Testis (tissue), 2 donors: ENCODE measurements at regions not wholly inside any gene's neighbourhood (a gene's known extent, or its start where the extent isn't known, plus 50 kb on each side); places are given as distances from the start of the nearest gene placed in this dataset.

Source experiments
- DNase-seq: peaks from one replicate; pipeline ENCODE4 v3.0.0-alpha.2; 2019
- H3K27ac ChIP-seq, 2 donors: fragments of 200-600 bp; sonication (generic); one replicate each; pipeline ENCODE4 v1.5.1; 2019
- H3K27me3 ChIP-seq: fragments of 200-600 bp; sonication (generic); one replicate; pipeline ENCODE4 v1.5.1; 2019
- H3K36me3 ChIP-seq: fragments of 200-600 bp; sonication (generic); one replicate; pipeline ENCODE4 v1.5.1; 2017; ENCODE audit warnings: low read depth; ENCODE audit errors: missing control alignments
- H3K4me1 ChIP-seq: fragments of 200-600 bp; sonication (generic); one replicate; pipeline ENCODE4 v1.5.1; 2019
- H3K4me3 ChIP-seq, 2 donors: fragments of 200-600 bp; sonication (generic); one replicate each; pipeline ENCODE4 v1.5.1; 2017 to 2019
- H3K9me3 ChIP-seq: fragments of 200-600 bp; sonication (generic); one replicate; pipeline ENCODE4 v1.5.1; 2017
- CTCF ChIP-seq, 3 experiments: fragments of 450-650 bp in 2 of 3; fragments of 200-600 bp in 1 of 3; sonication (generic) in 1 of 3; IDR thresholded peaks; one replicate each; pipeline ENCODE4 v1.5.1; 2016 to 2019; ENCODE audit warnings: antibody characterized with exemption in 3 of 3, mild to moderate bottlenecking in 2 of 3, moderate library complexity in 1 of 3
- POLR2A ChIP-seq: fragments of 450-650 bp; IDR thresholded peaks from one replicate; pipeline ENCODE4 v1.6.1; 2017; ENCODE audit warnings: antibody characterized with exemption, mild to moderate bottlenecking, moderate library complexity
- WGBS, 2 donors: methylation state at CpG; one replicate each; pipeline ENCODE4 v1.1.5; 2018; 5-methylcytosine and 5-hydroxymethylcytosine counted together
- intact Hi-C: fragments of 100-400 bp; cut with DNase I; formaldehyde crosslinking; loops from one replicate; pipeline ENCODE4 v1.15.1; 2023; ENCODE audit warnings: low total_unique reads

- Histone ChIP-seq H3K4me1 (no peaks in the 10 kb centered on the region), H3K9me3 (no peaks in the 10 kb centered on the region), H3K4me3 (no peak overlapping the region), H3K36me3 (no peaks in the 10 kb centered on the region), H3K27ac (no peak overlapping the region), H3K27me3 (no peaks in the 10 kb centered on the region)
- intact Hi-C loops, result no loop called here
- no peak for DNase-seq
- WGBS, 2 donors, result 75 to 95% methylated on average over 1 of the region's 1 CpG
- TF ChIP-seq POLR2A (no peak), CTCF (IDR thresholded peaks at IDR 0.05) (no peak)
These were observed 78.1 kb upstream of the SLC25A13 start for GRCh38 chr7:96400001-96400400.

GRCh38 chr7:96397936-96398598, 76.2 kb upstream of the SLC25A13 start:
- WGBS, 2 donors, result 91 to 94% methylated on average over 7 to 8 of the region's 8 CpGs
- no peak for TF ChIP-seq CTCF (IDR thresholded peaks at IDR 0.05)
- TF ChIP-seq POLR2A, result no peak
- H3K27me3 ChIP-seq, result no peaks in the 10 kb centered on the region
- H3K9me3 ChIP-seq, result no peaks in the 10 kb centered on the region
- intact Hi-C loops, result no loop called here
- no peak overlapping the region for H3K27ac ChIP-seq
- no peak overlapping the region for H3K4me3 ChIP-seq
- no peak for DNase-seq
- no peaks in the 10 kb centered on the region for H3K4me1 ChIP-seq
- no peaks in the 10 kb centered on the region for H3K36me3 ChIP-seq

- intact Hi-C loops, result no loop called here
- DNase-seq, result no peak
- Histone ChIP-seq H3K4me3 (no peak overlapping the region), H3K27me3 (no peaks in the 10 kb centered on the region), H3K27ac (no peak overlapping the region), H3K9me3 (no peaks in the 10 kb centered on the region), H3K36me3 (no peaks in the 10 kb centered on the region), H3K4me1 (peaks cover 5% of the 10 kb centered on the region)
- TF ChIP-seq POLR2A, result no peak
- 56 to 63% methylated on average over 8 of the region's 8 CpGs for WGBS, 2 donors
These were observed 66.9 kb upstream of the SLC25A13 start for GRCh38 chr7:96388620-96389383.

GRCh38 chr7:96388166-96388565, 66.3 kb upstream of the SLC25A13 start:
- no peak for TF ChIP-seq POLR2A
- no peak for TF ChIP-seq CTCF (IDR thresholded peaks at IDR 0.05)
- no peak for DNase-seq
- Histone ChIP-seq H3K4me1 (peaks cover 5% of the 10 kb centered on the region), H3K27me3 (no peaks in the 10 kb centered on the region), H3K9me3 (no peaks in the 10 kb centered on the region), H3K36me3 (no peaks in the 10 kb centered on the region), H3K27ac (no peak overlapping the region), H3K4me3 (no peak overlapping the region)
- intact Hi-C loops, result no loop called here
- WGBS, 2 donors, result 29 to 35% methylated on average over 2 of the region's 2 CpGs

- intact Hi-C loops, result no loop called here
- TF ChIP-seq POLR2A, result no peak
- no peak for TF ChIP-seq CTCF (IDR thresholded peaks at IDR 0.05)
- no peak for DNase-seq
These were observed 58.2 kb upstream of the SLC25A13 start for GRCh38 chr7:96380111-96380512.

More at GRCh38 chr7:96380111-96380512, 58.2 kb upstream of the SLC25A13 start:
- Histone ChIP-seq H3K27me3 (no peaks in the 10 kb centered on the region), H3K9me3 (no peaks in the 10 kb centered on the region), H3K4me3 (no peak overlapping the region), H3K27ac (no peak overlapping the region), H3K36me3 (no peaks in the 10 kb centered on the region), H3K4me1 (no peaks in the 10 kb centered on the region)
- 81 to 83% methylated on average over 5 of the region's 5 CpGs for WGBS, 2 donors
